Heart left ventricle (tissue), 16 donors: ENCODE measurements at regions not wholly inside any gene's neighbourhood (a gene's known extent, or its start where the extent isn't known, plus 50 kb on each side); places are given as distances from the start of the nearest gene placed in this dataset.

Source experiments
- ATAC-seq, 4 donors: fragments of 200-7000 bp; cut with Tn5 transposase; one replicate each; pipeline ENCODE4 v1.9.1; 2020 to 2022; ENCODE audit warnings: moderate library complexity in 4 of 4, mild to moderate bottlenecking in 3 of 4, moderate number of reproducible peaks in 1 of 4
- DNase-seq, 5 donors: peaks; one replicate each; pipeline ENCODE4 v3.0.0-alpha.2; 2020
- H3K27ac ChIP-seq, 12 donors: fragments of 200-600 bp; sonication (generic) in 4 of 12; one replicate each; pipeline versions ENCODE4 v1.5.0 to v1.8.0; 2016 to 2022; ENCODE audit warnings: mild to moderate bottlenecking in 2 of 12
- H3K27me3 ChIP-seq, 9 donors: fragments of 200-600 bp; sonication (generic) in 2 of 9; one replicate each; pipeline versions ENCODE4 v1.5.1 to v1.8.0; 2016 to 2022; ENCODE audit warnings: mild to moderate bottlenecking in 3 of 9
- H3K36me3 ChIP-seq, 9 donors: fragments of 200-600 bp; sonication (generic) in 2 of 9; one replicate each; pipeline versions ENCODE4 v1.5.0 to v1.8.0; 2018 to 2022; ENCODE audit warnings: mild to moderate bottlenecking in 2 of 9
- H3K4me1 ChIP-seq, 12 donors: fragments of 200-600 bp; sonication (generic) in 4 of 12; one replicate each; pipeline versions ENCODE4 v1.5.0 to v1.8.0; 2016 to 2022; ENCODE audit warnings: mild to moderate bottlenecking in 3 of 12
- H3K4me3 ChIP-seq, 12 donors: fragments of 200-600 bp; sonication (generic) in 4 of 12; one replicate each; pipeline versions ENCODE4 v1.5.0 to v1.8.0; 2017 to 2022; ENCODE audit warnings: mild to moderate bottlenecking in 9 of 12, moderate library complexity in 4 of 12
- H3K9me3 ChIP-seq, 12 donors: fragments of 200-600 bp; sonication (generic) in 4 of 12; one replicate each; pipeline versions ENCODE4 v1.5.0 to v1.8.0; 2016 to 2022; ENCODE audit warnings: mild to moderate bottlenecking in 1 of 12
- POLR2A ChIP-seq, 2 donors: fragments of 450-650 bp; IDR thresholded peaks; one replicate each; pipeline ENCODE4 v1.6.1; 2017; ENCODE audit warnings: antibody characterized with exemption in 2 of 2, mild to moderate bottlenecking in 2 of 2, moderate library complexity in 2 of 2
- WGBS, 4 donors: extraction: QIAGEN DNeasy Blood & Tissue Kit in 2 of 4; methylation state at CpG; one replicate each; pipeline versions ENCODE4 v1.1.5 to v1.1.7; 2013 to 2018; 5-methylcytosine and 5-hydroxymethylcytosine counted together
- intact Hi-C, 10 donors: fragments of 100-400 bp; cut with DNase I; formaldehyde crosslinking; loops; one replicate each; pipeline versions ENCODE4 v1.11.1 to v1.14.2; 2022
- TF ChIP-seq, protein P1 (sequence below), 12 donors: fragments of 200-600 bp; sonication (generic) in 4 of 12; IDR thresholded peaks; one replicate each; pipeline versions ENCODE4 v1.5.0 to v1.8.0; 2018 to 2022; ENCODE audit warnings: antibody characterized with exemption in 12 of 12, mild to moderate bottlenecking in 5 of 12
- donor health status: ischemic (EF 13 %, LVEDD 7.1; RV severe dilation, severe dysfunction).
- donor health status: healthy with polysubstance abuse.
- donor health status: DM: no; HTN: yes; CAD: no.
- donor health status: DM: no; HTN: no; CAD: no.
- donor health status: ischemic (EF 25% LVEDD 6.9; RV normal size, moderate dysfunction).
- donor health status: ischemic (EF 25% LVEDD 5.7; RV mildly dilated, moderate dysfunction).
- donor health status: healthy.
- donor health status: DM: yes; HTN: yes; CAD: no.
- donor health status: ischemic (EF 35%, LVEDD 5.7; RV mildly dilated, moderate dysfunction).
- donor health status: nonischemic (EF 11% LVEDD 7.7; RV severe dilation, severe dysfunction).
- donor health status: DM: yes; HTN: yes; CAD: no.
- donor health status: PGD.
- donor health status: ischemic (EF 29% LVEDD 5.4; RV normal size, mild dysfunction).
- donor health status: nonischemic (EF 23%, LVEDD 6.1; RV moderate dilation, normal function).

DNA sequence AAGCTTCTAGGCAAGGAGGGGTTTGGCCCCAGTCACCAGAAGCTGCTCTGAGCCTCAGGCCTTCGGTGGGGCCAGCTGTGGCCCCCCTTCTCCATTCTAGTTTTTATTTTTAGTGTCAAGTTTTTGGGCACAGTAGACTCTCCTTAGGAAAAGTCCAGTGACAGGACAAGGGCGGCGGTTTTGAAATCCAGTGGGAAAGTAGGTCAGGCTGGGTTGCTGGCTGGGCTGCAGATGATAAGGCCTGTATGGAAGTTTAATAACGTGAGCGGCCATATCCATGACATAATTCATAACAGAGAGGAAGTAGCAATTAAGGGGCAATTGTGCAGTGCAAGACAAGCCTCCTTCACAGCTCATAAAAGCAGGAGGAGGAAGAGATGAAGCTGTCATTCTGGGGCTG is 87.1 kb upstream of the ZNF716 start:
- Histone ChIP-seq H3K4me1 (peaks cover 0 to 8% (median 0%) of the 10 kb centered on the region in 12 donors), H3K9me3 (peaks cover 0 to 22% (median 0%) of the 10 kb centered on the region in 12 donors)

DNA sequence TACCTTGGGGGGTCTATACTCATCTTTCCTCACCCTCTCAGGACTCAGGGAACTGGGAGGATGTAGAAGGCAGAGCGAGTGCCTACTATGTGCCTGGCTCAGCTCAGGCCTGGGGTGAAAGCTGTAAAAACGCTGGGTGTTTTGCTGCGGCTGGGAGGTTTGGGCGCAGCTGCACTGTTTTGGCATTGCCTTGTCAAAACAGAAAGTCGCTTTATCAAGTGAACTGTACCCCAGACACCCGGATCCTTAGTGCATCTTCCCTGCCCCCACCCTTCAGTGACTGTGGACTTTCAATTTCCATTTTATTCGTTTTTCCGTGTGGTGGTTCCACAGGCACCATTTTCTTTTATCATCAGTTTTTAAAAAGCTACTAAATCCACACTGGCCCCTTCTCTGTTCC is 86.7 kb upstream of the ZNF716 start:
- intact Hi-C loops: loop anchor here in 1 of 10 donors (10.0 kb wide), 1 partner anchor 49 kb away; no protein-coding TSS in a partner anchor
- no peak for TF ChIP-seq POLR2A (IDR thresholded peaks at IDR 0.05)
- TF ChIP-seq, protein P1, sequence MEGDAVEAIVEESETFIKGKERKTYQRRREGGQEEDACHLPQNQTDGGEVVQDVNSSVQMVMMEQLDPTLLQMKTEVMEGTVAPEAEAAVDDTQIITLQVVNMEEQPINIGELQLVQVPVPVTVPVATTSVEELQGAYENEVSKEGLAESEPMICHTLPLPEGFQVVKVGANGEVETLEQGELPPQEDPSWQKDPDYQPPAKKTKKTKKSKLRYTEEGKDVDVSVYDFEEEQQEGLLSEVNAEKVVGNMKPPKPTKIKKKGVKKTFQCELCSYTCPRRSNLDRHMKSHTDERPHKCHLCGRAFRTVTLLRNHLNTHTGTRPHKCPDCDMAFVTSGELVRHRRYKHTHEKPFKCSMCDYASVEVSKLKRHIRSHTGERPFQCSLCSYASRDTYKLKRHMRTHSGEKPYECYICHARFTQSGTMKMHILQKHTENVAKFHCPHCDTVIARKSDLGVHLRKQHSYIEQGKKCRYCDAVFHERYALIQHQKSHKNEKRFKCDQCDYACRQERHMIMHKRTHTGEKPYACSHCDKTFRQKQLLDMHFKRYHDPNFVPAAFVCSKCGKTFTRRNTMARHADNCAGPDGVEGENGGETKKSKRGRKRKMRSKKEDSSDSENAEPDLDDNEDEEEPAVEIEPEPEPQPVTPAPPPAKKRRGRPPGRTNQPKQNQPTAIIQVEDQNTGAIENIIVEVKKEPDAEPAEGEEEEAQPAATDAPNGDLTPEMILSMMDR (IDR thresholded peaks at IDR 0.05): no peak
- DNase-seq: no peak
- Histone ChIP-seq H3K4me1 (peaks cover 0 to 8% (median 0%) of the 10 kb centered on the region in 12 donors), H3K27me3 (no peaks in the 10 kb centered on the region), H3K27ac (no peak overlapping the region), H3K36me3 (no peaks in the 10 kb centered on the region), H3K4me3 (no peak overlapping the region), H3K9me3 (peaks cover 0 to 22% (median 0%) of the 10 kb centered on the region in 12 donors)
- WGBS, 4 donors: 65 to 73% (median 67%) methylated on average over 8 of the region's 8 CpGs
- no peak for ATAC-seq

More for the DNA sequence above, 87.1 kb upstream of the ZNF716 start:
- ATAC-seq (peak in 3 of 4 donors; percentile 57 to 83 (median 68)), DNase-seq (peak in 1 of 5 donors; percentile 43)
- H3K4me3 ChIP-seq: no peak overlapping the region
- H3K27me3 ChIP-seq: no peaks in the 10 kb centered on the region
- no peaks in the 10 kb centered on the region for H3K36me3 ChIP-seq
- WGBS, 4 donors: 49 to 73% (median 59%) methylated on average over 5 of the region's 5 CpGs
- TF ChIP-seq, protein P1 (IDR thresholded peaks at IDR 0.05): no peak
- TF ChIP-seq POLR2A (IDR thresholded peaks at IDR 0.05): no peak
- intact Hi-C loops: loop anchor here in 1 of 10 donors (10.0 kb wide), 1 partner anchor 48 kb away; no protein-coding TSS in a partner anchor
- no peak overlapping the region for H3K27ac ChIP-seq

DNA sequence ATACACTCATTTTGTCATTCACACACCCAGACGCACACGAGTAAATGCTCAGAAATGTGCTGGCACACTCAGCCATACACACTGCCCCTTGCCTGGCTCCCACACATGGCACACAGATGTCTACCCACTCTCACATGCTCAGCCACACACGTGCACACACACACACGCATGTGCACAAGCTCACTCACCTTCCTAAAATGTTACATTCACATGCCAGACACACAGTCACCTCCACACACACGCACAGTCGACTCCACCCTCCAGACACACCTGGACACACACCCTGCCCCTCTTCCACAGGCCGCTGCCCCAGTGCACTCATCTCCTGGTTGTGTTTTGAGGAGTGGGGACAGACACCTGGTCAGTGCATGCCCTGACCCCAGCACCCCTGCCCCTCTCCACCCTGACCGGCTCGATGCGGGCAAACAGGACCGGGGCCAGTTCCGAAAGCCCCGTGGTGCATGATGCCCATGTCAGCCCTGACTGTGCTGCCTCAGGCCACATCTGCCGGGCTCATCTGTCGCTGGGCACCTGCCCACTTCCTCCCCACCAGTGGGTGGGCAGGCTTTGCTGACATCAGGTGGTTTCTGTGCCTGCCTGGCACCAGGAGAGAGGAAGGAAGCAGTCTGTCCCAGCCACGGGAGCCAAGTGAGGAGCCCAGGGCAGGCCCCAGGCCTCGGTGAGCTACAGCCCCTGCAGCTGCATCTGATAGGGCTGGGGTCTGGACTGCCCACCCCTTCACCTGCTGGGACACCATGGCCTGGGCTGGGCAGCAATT is 84.9 kb upstream of the ZNF716 start:
- ATAC-seq: peak in 1 of 4 donors; percentile 8
- TF ChIP-seq, protein P1 (IDR thresholded peaks at IDR 0.05): no peak
- TF ChIP-seq POLR2A (IDR thresholded peaks at IDR 0.05): no peak
- Histone ChIP-seq H3K9me3 (peaks cover 0 to 18% (median 0%) of the 10 kb centered on the region in 12 donors), H3K4me3 (no peak overlapping the region), H3K27me3 (no peaks in the 10 kb centered on the region), H3K27ac (no peak overlapping the region), H3K4me1 (peaks cover 0 to 8% (median 0%) of the 10 kb centered on the region in 12 donors), H3K36me3 (no peaks in the 10 kb centered on the region)
- 67 to 78% (median 73%) methylated on average over 9 to 17 of the region's 17 CpGs for WGBS, 4 donors
- intact Hi-C loops: loop anchor here in 1 of 10 donors (10.0 kb wide), 1 partner anchor 50 kb away; no protein-coding TSS in a partner anchor
- no peak for DNase-seq

DNA sequence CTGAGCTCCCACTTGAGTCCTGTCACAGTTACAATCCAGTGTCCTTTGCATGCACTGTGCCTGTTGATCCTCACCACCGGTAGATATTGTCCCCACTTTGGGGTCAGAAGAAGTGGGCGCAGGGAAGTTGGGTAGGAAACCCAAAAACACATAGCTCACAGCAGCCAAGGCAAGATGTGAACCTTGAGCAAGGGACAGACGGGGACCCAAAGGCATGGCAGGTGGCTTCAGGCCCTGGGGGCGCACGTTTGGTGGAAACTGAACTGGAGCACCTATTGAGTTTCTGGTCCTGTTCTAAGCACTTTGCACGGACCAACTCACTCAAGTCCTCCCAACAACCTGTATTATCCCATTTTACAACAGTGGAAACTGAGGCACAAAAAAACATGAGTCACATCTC is 82.8 kb upstream of the ZNF716 start:
- DNase-seq (no peak), ATAC-seq (no peak)
- 72 to 80% (median 79%) methylated on average over 6 of the region's 6 CpGs for WGBS, 4 donors
- intact Hi-C loops: loop anchor here in 1 of 10 donors (10.0 kb wide), 1 partner anchor 52 kb away; no protein-coding TSS in a partner anchor
- Histone ChIP-seq H3K36me3 (no peaks in the 10 kb centered on the region), H3K4me1 (peaks cover 0 to 8% (median 0%) of the 10 kb centered on the region in 12 donors), H3K27ac (no peak overlapping the region), H3K27me3 (no peaks in the 10 kb centered on the region), H3K4me3 (no peak overlapping the region), H3K9me3 (peaks cover 0 to 11% (median 0%) of the 10 kb centered on the region in 12 donors)
- no peak for TF ChIP-seq POLR2A (IDR thresholded peaks at IDR 0.05)
- TF ChIP-seq, protein P1 (IDR thresholded peaks at IDR 0.05): no peak
